ENCODE measurements at regions not wholly inside any gene's neighbourhood (a gene's known extent, or its start where the extent isn't known, plus 50 kb on each side); places are given as distances from the start of the nearest gene placed in this dataset.

- no peaks in the 10 kb centered on the region for H3K36me3 ChIP-seq (ENCODE audit: control insufficient read depth in 2 of 2, insufficient read depth in 2 of 2, low read length in 2 of 2)
- no peaks in the 10 kb centered on the region for H3K9me3 ChIP-seq (ENCODE audit: control insufficient read depth in 2 of 2, low read length in 2 of 2)
- H3K9ac ChIP-seq (ENCODE audit: low read length in 2 of 2) = no peak overlapping the region
- H3K27me3 ChIP-seq (ENCODE audit: control insufficient read depth in 1 of 2, insufficient read depth in 2 of 2, low read length in 2 of 2) = no peaks in the 10 kb centered on the region
- H3K4me1 ChIP-seq (ENCODE audit: control insufficient read depth, insufficient read depth, low read length) = no peaks in the 10 kb centered on the region
- H3K4me3 ChIP-seq (ENCODE audit: low read length in 2 of 2) = no peak overlapping the region
- no peak overlapping the region for H3K27ac ChIP-seq (ENCODE audit: low read length)
These were observed 1625.7 kb upstream of the SLC10A2 start for GRCh38 chr13:104691767-104692467.

- Histone ChIP-seq H3K9me3 (ENCODE audit: control insufficient read depth in 2 of 2, low read length in 2 of 2) (no peaks in the 10 kb centered on the region), H3K9ac (ENCODE audit: low read length in 2 of 2) (no peak overlapping the region), H3K27me3 (ENCODE audit: control insufficient read depth in 1 of 2, insufficient read depth in 2 of 2, low read length in 2 of 2) (no peaks in the 10 kb centered on the region), H3K27ac (ENCODE audit: low read length) (no peak overlapping the region), H3K36me3 (ENCODE audit: control insufficient read depth in 2 of 2, insufficient read depth in 2 of 2, low read length in 2 of 2) (no peaks in the 10 kb centered on the region), H3K4me3 (ENCODE audit: low read length in 2 of 2) (no peak overlapping the region), H3K4me1 (ENCODE audit: control insufficient read depth, insufficient read depth, low read length) (no peaks in the 10 kb centered on the region)
These were observed 1620.3 kb upstream of the SLC10A2 start for GRCh38 chr13:104686484-104686883.

DNA sequence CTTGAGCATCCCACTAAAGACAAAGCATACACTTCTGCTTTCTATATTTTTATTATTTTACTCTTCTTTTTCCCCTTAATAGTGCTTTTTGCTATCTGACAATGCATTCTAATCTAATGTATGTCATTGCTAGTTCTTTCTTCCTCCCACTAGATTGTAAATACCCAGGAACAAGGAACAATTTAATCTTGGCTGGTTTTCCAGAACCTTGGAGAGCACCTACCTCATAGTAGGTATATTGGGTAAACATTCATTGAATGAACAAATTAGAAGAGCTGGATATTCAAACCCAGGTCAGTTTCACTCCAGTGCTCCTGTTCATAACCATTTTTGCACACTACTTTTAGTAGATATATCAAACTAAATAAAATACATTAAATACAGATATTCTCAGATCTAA is 1617.6 kb upstream of the SLC10A2 start:
- H3K4me1 ChIP-seq (ENCODE audit: control insufficient read depth, insufficient read depth, low read length) = no peaks in the 10 kb centered on the region
- H3K9me3 ChIP-seq (ENCODE audit: control insufficient read depth in 2 of 2, low read length in 2 of 2) = no peaks in the 10 kb centered on the region
- H3K4me3 ChIP-seq (ENCODE audit: low read length in 2 of 2) = no peak overlapping the region
- H3K27ac ChIP-seq (ENCODE audit: low read length) = no peak overlapping the region
- H3K27me3 ChIP-seq (ENCODE audit: control insufficient read depth in 1 of 2, insufficient read depth in 2 of 2, low read length in 2 of 2) = no peaks in the 10 kb centered on the region
- H3K9ac ChIP-seq (ENCODE audit: low read length in 2 of 2) = no peak overlapping the region
- no peaks in the 10 kb centered on the region for H3K36me3 ChIP-seq (ENCODE audit: control insufficient read depth in 2 of 2, insufficient read depth in 2 of 2, low read length in 2 of 2)

DNA sequence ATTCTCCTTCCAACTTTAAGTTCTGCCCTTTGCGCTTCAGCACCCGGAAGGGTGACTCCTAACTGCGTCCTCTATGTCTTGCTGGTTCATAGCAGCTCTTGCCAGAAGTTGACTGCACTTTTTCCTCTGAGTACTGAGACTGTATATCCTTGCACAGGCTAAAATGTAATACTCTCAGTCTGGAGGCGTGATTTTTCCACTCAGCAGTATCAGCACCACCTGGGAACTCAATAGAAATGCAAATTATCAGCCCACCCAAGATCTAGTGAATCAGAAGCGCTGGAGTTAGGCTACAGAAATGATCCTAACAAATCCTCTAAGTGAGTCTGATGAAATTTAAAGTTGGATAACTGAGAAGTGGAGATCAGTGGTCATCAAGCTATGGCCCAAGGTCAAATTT is 1611.9 kb upstream of the SLC10A2 start:
- Histone ChIP-seq H3K36me3 (ENCODE audit: control insufficient read depth in 2 of 2, insufficient read depth in 2 of 2, low read length in 2 of 2) (no peaks in the 10 kb centered on the region), H3K9me3 (ENCODE audit: control insufficient read depth in 2 of 2, low read length in 2 of 2) (no peaks in the 10 kb centered on the region), H3K27ac (ENCODE audit: low read length) (no peak overlapping the region), H3K4me1 (ENCODE audit: control insufficient read depth, insufficient read depth, low read length) (no peaks in the 10 kb centered on the region), H3K27me3 (ENCODE audit: control insufficient read depth in 1 of 2, insufficient read depth in 2 of 2, low read length in 2 of 2) (no peaks in the 10 kb centered on the region), H3K4me3 (ENCODE audit: low read length in 2 of 2) (no peak overlapping the region), H3K9ac (ENCODE audit: low read length in 2 of 2) (no peak overlapping the region)

DNA sequence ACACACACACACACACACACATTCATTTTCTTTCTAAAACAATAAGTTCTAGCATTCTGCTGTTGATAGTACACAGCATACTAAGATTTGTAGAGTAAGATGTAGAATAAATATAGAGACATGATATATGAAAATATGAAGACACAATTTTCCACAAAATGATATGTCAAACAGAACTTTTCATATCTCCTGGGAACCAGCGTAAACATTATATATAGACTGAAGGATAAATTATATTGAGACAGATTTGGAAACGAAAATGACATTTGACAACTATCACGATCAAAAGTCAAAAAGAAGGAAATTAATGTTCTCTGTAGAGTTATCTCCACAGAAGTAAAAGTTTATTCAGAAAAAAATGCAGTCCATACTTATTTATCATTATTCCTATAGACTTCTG is 1605.7 kb upstream of the SLC10A2 start:
- Histone ChIP-seq H3K27ac (ENCODE audit: low read length) (no peak overlapping the region), H3K36me3 (ENCODE audit: control insufficient read depth in 2 of 2, insufficient read depth in 2 of 2, low read length in 2 of 2) (no peaks in the 10 kb centered on the region), H3K4me1 (ENCODE audit: control insufficient read depth, insufficient read depth, low read length) (no peaks in the 10 kb centered on the region), H3K9me3 (ENCODE audit: control insufficient read depth in 2 of 2, low read length in 2 of 2) (no peaks in the 10 kb centered on the region), H3K4me3 (ENCODE audit: low read length in 2 of 2) (no peak overlapping the region), H3K9ac (ENCODE audit: low read length in 2 of 2) (no peak overlapping the region), H3K27me3 (ENCODE audit: control insufficient read depth in 1 of 2, insufficient read depth in 2 of 2, low read length in 2 of 2) (no peaks in the 10 kb centered on the region)

- Histone ChIP-seq H3K4me3 (ENCODE audit: low read length in 2 of 2) (no peak overlapping the region), H3K9ac (ENCODE audit: low read length in 2 of 2) (no peak overlapping the region), H3K4me1 (ENCODE audit: control insufficient read depth, insufficient read depth, low read length) (no peaks in the 10 kb centered on the region), H3K36me3 (ENCODE audit: control insufficient read depth in 2 of 2, insufficient read depth in 2 of 2, low read length in 2 of 2) (no peaks in the 10 kb centered on the region), H3K27ac (ENCODE audit: low read length) (no peak overlapping the region), H3K27me3 (ENCODE audit: control insufficient read depth in 1 of 2, insufficient read depth in 2 of 2, low read length in 2 of 2) (no peaks in the 10 kb centered on the region), H3K9me3 (ENCODE audit: control insufficient read depth in 2 of 2, low read length in 2 of 2) (peaks cover 0 to 2% of the 10 kb centered on the region in 2 donors)
These were observed 1591.0 kb upstream of the SLC10A2 start for GRCh38 chr13:104657196-104657595.

- Histone ChIP-seq H3K4me3 (ENCODE audit: low read length in 2 of 2) (no peak overlapping the region), H3K27ac (ENCODE audit: low read length) (no peak overlapping the region), H3K9me3 (ENCODE audit: control insufficient read depth in 2 of 2, low read length in 2 of 2) (peaks cover 0 to 2% of the 10 kb centered on the region in 2 donors), H3K4me1 (ENCODE audit: control insufficient read depth, insufficient read depth, low read length) (no peaks in the 10 kb centered on the region), H3K9ac (ENCODE audit: low read length in 2 of 2) (no peak overlapping the region), H3K36me3 (ENCODE audit: control insufficient read depth in 2 of 2, insufficient read depth in 2 of 2, low read length in 2 of 2) (no peaks in the 10 kb centered on the region), H3K27me3 (ENCODE audit: control insufficient read depth in 1 of 2, insufficient read depth in 2 of 2, low read length in 2 of 2) (no peaks in the 10 kb centered on the region)
These were observed 1584.2 kb upstream of the SLC10A2 start for GRCh38 chr13:104650431-104650830.

DNA sequence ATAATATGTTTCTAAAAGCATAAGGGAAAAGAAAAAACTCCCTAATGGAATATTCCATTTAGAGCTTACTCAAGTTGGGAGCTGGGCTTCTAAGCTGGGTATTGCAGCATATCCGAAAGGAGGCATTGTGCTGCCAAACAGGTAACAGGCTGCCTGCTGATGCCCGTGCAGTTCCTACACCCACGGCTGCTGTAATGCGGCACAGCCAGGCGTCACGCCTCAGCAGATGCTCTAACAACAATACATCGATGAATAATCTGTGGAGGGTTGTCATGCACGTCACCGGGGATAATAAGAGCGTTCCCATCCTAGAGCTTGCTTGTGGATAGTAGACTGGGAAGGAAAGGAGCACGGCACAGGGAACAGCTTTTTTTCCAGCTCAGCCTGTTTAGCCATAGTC is 1582.1 kb upstream of the SLC10A2 start:
- Histone ChIP-seq H3K4me1 (ENCODE audit: control insufficient read depth, insufficient read depth, low read length) (no peaks in the 10 kb centered on the region), H3K27me3 (ENCODE audit: control insufficient read depth in 1 of 2, insufficient read depth in 2 of 2, low read length in 2 of 2) (no peaks in the 10 kb centered on the region), H3K9ac (ENCODE audit: low read length in 2 of 2) (no peak overlapping the region), H3K9me3 (ENCODE audit: control insufficient read depth in 2 of 2, low read length in 2 of 2) (no peaks in the 10 kb centered on the region), H3K36me3 (ENCODE audit: control insufficient read depth in 2 of 2, insufficient read depth in 2 of 2, low read length in 2 of 2) (no peaks in the 10 kb centered on the region), H3K4me3 (ENCODE audit: low read length in 2 of 2) (no peak overlapping the region), H3K27ac (ENCODE audit: low read length) (no peak overlapping the region)

GRCh38 chr13:104645786-104646185 is 1579.6 kb upstream of the SLC10A2 start:
- H3K36me3 ChIP-seq (ENCODE audit: control insufficient read depth in 2 of 2, insufficient read depth in 2 of 2, low read length in 2 of 2) = no peaks in the 10 kb centered on the region
- H3K9me3 ChIP-seq (ENCODE audit: control insufficient read depth in 2 of 2, low read length in 2 of 2) = no peaks in the 10 kb centered on the region
- no peaks in the 10 kb centered on the region for H3K4me1 ChIP-seq (ENCODE audit: control insufficient read depth, insufficient read depth, low read length)
- H3K27ac ChIP-seq (ENCODE audit: low read length) = no peak overlapping the region
- no peak overlapping the region for H3K9ac ChIP-seq (ENCODE audit: low read length in 2 of 2)
- no peaks in the 10 kb centered on the region for H3K27me3 ChIP-seq (ENCODE audit: control insufficient read depth in 1 of 2, insufficient read depth in 2 of 2, low read length in 2 of 2)
- H3K4me3 ChIP-seq (ENCODE audit: low read length in 2 of 2) = no peak overlapping the region

DNA sequence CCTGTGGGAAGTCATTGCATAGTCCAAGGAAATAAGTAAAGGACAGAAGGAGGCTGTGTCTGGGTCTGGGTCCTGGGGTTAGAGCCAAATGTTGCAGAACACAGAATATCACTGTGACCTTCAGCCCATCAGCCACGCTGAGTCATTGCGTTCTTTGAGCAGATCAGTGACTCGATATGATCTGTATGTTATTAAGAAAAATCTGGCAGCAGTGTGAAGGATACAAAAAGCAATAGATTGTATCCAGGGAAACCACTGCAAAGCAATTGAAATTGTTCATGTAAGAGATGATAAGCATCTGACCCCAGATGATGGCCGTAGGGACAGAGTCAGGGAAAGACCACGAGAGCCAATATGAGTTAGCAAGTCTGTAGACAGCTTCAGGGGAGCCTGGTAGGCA is 1575.1 kb upstream of the SLC10A2 start:
- Histone ChIP-seq H3K9ac (ENCODE audit: low read length in 2 of 2) (no peak overlapping the region), H3K4me1 (ENCODE audit: control insufficient read depth, insufficient read depth, low read length) (no peaks in the 10 kb centered on the region), H3K27me3 (ENCODE audit: control insufficient read depth in 1 of 2, insufficient read depth in 2 of 2, low read length in 2 of 2) (no peaks in the 10 kb centered on the region), H3K9me3 (ENCODE audit: control insufficient read depth in 2 of 2, low read length in 2 of 2) (no peaks in the 10 kb centered on the region), H3K27ac (ENCODE audit: low read length) (no peak overlapping the region), H3K4me3 (ENCODE audit: low read length in 2 of 2) (no peak overlapping the region), H3K36me3 (ENCODE audit: control insufficient read depth in 2 of 2, insufficient read depth in 2 of 2, low read length in 2 of 2) (no peaks in the 10 kb centered on the region)

DNA sequence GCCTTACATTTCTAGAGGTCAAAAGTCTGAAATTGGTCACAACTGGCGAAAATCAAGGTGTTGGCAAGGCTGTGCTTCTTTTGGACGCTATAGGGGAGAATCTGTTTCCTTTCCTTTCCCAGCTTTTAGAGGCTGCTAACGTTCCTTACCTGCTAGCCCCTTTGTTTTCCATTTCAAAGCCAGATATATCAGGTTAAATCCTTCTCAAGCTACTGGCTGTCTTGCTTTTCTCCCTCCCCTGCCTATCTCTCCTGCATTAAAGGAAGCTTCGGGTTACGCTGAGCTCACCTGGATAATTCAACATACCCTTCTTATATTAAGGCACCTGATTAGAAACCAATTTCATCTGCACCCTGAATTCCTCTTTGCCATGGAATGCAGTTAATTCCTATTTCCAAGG is 1569.7 kb upstream of the SLC10A2 start:
- H3K27me3 ChIP-seq (ENCODE audit: control insufficient read depth in 1 of 2, insufficient read depth in 2 of 2, low read length in 2 of 2) = no peaks in the 10 kb centered on the region
- H3K9me3 ChIP-seq (ENCODE audit: control insufficient read depth in 2 of 2, low read length in 2 of 2) = no peaks in the 10 kb centered on the region
- H3K27ac ChIP-seq (ENCODE audit: low read length) = no peak overlapping the region
- no peaks in the 10 kb centered on the region for H3K4me1 ChIP-seq (ENCODE audit: control insufficient read depth, insufficient read depth, low read length)
- H3K36me3 ChIP-seq (ENCODE audit: control insufficient read depth in 2 of 2, insufficient read depth in 2 of 2, low read length in 2 of 2) = no peaks in the 10 kb centered on the region
- no peak overlapping the region for H3K9ac ChIP-seq (ENCODE audit: low read length in 2 of 2)
- H3K4me3 ChIP-seq (ENCODE audit: low read length in 2 of 2) = no peak overlapping the region
